Amygdala (tissue), 56 donors: ENCODE measurements at regions not wholly inside any gene's neighbourhood (a gene's known extent, or its start where the extent isn't known, plus 50 kb on each side); places are given as distances from the start of the nearest gene placed in this dataset.
A peak's percentile ranks its signal among the peaks of the same experiment; 100 is the strongest.

Experiments
- DNase-seq, 56 donors: peaks; one replicate each; lab custom pipeline; 2025; lab: John Stamatoyannopoulos, UW

- DNase-seq = no peak
Observed at GRCh38 chr1:87555366-87555765, 226.7 kb downstream of the LMO4 start.

- DNase-seq = no peak
Observed at GRCh38 chr1:87556326-87556725, 227.6 kb downstream of the LMO4 start.

DNA sequence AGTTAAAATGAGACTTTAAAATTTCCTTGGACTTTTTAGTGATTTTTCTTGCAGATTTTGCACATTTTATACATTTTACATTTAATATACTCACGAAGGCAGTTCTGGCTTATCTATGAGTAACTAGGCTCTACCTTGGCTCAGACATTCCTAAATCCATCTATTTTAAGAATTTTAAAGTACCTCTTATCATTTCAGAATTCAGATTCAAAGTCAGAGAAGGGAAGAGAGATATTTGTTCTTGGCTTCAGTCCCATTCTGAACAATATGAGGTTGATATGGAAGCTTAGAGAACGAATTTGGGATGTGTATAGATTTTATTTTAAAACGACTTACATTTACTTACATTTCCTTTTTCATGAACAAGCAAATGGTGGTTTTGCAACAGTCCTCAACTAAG lies 230.2 kb downstream of the LMO4 start:
- no peak for DNase-seq

- no peak for DNase-seq
Observed at GRCh38 chr1:87560137-87560536, 231.5 kb downstream of the LMO4 start.

- peak in 2 of 56 donors; percentile 1 to 9 for DNase-seq
Observed at GRCh38 chr1:87560601-87561360, 232.1 kb downstream of the LMO4 start.

- no peak for DNase-seq
Observed at GRCh38 chr1:87563211-87563610, 234.5 kb downstream of the LMO4 start.

GRCh38 chr1:87565861-87566260 lies 237.2 kb downstream of the LMO4 start:
- no peak for DNase-seq

GRCh38 chr1:87568005-87568404 lies 239.3 kb downstream of the LMO4 start:
- no peak for DNase-seq

GRCh38 chr1:87568911-87569310 lies 240.2 kb downstream of the LMO4 start:
- no peak for DNase-seq

DNA sequence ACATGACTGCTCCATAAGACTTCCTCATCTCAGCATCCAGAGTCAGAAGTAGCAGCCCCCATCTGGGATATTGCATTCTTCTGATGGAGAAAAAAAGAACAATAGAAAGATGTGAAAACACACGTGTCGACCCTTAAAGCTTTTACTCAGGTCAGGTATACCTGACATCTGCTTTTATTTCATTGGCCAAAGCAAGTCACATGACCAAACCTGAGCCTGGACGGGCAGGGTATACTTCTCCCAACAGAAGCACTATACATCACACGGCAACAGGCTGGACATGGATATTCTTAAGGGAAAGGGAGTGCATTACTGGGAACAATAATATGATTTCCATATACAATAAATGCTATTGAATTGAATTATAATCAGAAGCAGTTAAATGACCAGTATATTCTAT lies 243.3 kb downstream of the LMO4 start:
- DNase-seq = no peak

DNA sequence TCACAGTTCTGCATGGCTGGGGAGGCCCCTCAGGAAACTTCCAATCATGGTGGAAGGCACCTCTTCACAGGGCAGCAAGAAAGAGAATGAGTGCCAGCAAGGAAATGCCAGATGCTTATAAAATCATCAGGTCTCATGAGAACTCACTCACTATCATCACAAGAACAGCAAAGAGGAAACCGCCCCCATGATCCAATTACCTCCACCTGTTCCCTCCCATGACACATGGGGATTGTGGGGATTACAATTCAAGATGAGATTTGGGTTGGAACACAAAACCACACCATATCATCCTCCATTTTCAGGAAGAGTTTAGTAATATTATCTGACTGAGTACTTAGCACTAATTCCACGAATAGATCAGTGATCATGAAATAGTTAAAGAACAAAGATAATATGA lies 244.2 kb downstream of the LMO4 start:
- no peak for DNase-seq

DNA sequence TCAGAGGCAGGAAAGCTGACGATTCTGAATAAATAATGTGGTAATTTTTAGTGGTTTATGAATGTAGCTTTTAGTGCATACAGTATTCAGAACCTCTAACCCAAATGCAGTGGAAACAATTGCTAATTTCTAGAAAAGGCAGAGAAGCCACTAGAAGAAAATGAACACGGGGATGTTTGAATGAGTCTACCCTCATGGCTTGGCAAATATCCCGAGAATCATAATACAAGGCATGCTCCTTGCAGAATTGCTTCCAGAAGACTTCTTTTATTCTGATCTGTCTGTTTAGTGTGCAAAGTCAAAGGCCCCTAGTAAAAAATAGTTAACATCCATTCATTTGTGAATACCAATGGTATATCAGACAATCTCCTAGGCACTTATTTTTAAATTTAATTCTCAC lies 246.8 kb downstream of the LMO4 start:
- no peak for DNase-seq

- DNase-seq = no peak
Observed at GRCh38 chr1:87578464-87578863, 249.8 kb downstream of the LMO4 start.

- no peak for DNase-seq
Observed at GRCh38 chr1:87583459-87583858, 254.8 kb downstream of the LMO4 start.

- no peak for DNase-seq
Observed at GRCh38 chr1:87584586-87584985, 255.9 kb downstream of the LMO4 start.

GRCh38 chr1:87586501-87586900 lies 257.8 kb downstream of the LMO4 start:
- DNase-seq = no peak

GRCh38 chr1:87588495-87588894 lies 259.8 kb downstream of the LMO4 start:
- DNase-seq = no peak

DNA sequence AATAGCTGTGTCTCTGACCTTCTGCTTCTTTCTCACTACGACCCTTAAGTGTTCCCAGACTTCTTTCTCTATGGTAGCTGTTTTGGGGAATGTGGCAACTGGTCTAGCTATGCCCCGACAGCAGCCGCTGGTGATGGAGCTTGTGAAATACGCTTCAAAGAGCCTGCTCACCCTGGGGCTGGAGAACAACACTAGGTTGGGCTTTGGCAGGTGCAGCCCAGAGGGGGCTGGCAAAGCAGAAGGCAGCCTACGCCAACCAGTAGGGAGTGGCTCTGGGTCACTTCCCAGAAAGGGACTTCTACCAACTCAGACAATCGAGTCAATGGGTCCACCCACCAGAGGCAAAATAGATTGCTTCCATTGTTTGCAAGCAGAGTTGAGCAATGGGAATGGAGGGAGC lies 262.8 kb downstream of the LMO4 start:
- DNase-seq = no peak

DNA sequence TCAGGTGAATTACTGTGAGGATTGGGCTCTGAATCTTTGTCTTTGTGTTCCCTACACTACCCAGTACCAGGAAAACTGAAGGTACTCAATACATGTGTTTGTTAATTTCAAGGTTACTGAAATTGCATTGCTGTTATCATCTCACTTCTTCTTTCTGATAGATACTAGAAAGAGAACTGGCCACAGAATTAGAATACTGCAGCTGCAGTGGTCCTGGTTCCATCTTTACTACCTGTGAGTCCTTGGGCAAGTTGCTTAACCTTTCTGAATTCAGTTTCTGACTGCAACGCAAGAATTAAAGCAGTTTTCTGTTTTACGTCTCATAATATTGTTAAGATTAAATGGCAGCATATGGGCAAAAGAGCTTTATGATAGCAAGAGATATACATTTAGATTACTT lies 263.5 kb downstream of the LMO4 start:
- DNase-seq = no peak

DNA sequence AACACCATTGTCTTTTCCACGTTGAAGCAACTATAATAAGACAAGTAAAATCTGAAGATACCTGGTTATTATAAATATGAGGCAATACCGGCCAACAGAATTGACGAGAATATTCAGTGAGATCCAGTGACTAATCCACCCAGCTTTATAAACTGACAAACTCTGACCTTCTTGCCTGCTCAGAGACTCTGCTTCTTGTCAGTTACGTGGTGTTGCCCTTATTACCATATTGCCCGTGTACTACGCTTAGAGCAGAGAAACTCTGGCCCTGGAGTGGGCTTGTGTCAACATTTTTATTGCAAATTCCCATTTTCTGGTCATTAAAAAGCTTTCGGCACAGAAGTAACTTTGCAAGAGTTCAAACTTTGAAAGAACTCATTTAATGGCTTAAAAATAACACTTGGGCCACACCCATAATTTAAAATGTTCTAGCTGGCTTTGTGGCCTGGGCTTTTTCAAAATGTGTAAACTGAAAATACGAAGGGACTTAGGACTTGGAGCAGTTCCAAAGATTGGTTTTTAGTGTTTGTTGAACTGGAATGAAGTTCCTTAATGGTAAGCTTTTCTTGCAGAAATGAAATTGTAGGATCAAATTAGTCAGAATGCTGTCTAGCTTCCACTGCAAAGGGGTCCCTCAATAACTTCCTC lies 266.2 kb downstream of the LMO4 start:
- DNase-seq = no peak

DNA sequence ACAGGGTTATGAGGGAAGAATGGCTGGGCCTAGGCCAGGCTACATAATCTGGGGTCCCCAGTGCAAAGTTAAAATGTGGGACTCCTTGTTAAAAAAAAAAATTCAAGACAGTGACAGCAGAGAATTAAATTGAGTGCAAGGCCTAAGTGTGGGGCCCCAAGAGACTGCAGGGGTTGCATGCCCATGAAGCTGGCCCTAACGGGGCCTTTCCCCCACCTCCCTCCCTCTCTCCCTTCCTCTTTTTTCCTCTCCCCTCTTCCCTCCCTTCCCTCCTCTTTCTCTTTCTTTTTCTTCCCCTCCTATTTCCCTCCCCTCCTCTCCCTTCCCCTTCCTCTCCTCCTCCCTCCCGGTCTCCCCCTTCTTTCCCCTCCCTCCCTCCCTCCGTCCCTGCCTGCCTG lies 266.7 kb downstream of the LMO4 start:
- DNase-seq = no peak

GRCh38 chr1:87598429-87598828 lies 269.7 kb downstream of the LMO4 start:
- no peak for DNase-seq
